Smooth muscle cell of the brain vasculature (primary cell): ENCODE measurements at regions not wholly inside any gene's neighbourhood (a gene's known extent, or its start where the extent isn't known, plus 50 kb on each side); places are given as distances from the start of the nearest gene placed in this dataset.

ENCODE experiments used
- DNase-seq: peaks from one replicate; pipeline ENCODE4 v3.0.0-alpha.2; 2012; ENCODE audit warnings: low read depth, low spot score

DNA sequence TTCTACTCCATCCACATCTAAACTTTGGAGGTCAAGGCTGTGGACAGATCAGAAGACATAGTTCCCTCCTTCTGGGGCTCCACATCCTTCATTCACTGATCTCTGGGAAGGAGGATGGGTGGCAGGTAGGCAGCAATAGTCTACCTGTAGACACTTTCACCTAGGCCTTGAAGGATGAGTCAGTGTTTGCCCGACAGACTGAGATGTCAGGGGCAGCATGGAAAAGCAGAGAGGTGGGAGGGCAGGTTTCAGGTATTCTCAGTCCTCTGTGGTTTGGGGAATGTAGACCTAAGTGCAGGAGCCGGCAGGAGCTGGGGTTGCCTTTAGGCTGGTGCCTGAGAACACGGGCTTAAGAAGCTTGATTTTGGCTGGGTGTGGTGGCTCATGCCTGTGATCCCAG lies 171.9 kb upstream of the ZNF267 start:
- DNase-seq = no peak

GRCh38 chr16:31702796-31703195 lies 170.8 kb upstream of the ZNF267 start:
- no peak for DNase-seq

GRCh38 chr16:31703526-31704128 lies 170.0 kb upstream of the ZNF267 start:
- DNase-seq = no peak

- DNase-seq = no peak
Measured at GRCh38 chr16:31704138-31704537, 169.5 kb upstream of the ZNF267 start.

- DNase-seq = no peak
Measured at GRCh38 chr16:31705371-31705770, 168.2 kb upstream of the ZNF267 start.

DNA sequence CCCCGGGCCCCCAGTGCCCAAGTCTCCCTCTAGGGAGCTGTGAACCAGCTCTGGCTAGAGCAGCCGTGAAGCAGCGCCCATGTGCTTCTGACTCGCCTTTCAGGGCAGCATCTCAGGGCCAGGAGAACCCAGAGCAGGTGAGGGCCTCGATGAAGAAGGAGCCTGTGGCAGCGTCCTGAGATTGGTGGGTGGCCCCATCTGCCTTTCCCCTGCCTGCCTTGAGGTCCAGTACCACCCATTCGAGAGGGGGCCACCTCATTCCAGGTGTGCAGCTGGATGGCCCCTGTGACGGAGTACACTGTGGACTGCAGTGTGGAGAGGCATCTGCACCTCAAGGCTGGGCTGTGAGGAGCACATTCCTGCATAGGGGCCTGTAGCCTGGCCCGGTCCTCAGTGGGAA lies 167.3 kb upstream of the ZNF267 start:
- no peak for DNase-seq

DNA sequence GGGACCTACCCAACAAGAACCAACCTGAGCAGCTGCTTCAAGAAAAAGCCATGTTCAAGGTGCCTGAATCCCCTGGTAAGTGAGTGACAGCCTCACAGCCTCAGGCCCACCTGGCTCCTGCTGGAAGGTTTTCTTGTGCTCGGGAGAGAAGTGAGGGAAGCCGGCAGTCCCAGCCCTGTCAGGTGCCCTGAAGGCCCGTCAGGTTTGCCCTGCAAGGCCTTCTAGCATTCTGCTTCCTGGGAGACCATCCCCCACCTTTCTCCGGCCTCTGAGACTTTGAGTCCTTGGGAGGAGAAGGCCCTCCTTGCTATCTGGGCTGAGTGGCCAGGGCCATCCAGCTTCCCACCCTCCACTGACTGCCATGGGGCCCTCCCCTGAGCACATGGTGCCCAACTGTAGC lies 166.7 kb upstream of the ZNF267 start:
- no peak for DNase-seq

GRCh38 chr16:31707743-31708335 lies 165.8 kb upstream of the ZNF267 start:
- DNase-seq = no peak

GRCh38 chr16:31708348-31708747 lies 165.3 kb upstream of the ZNF267 start:
- DNase-seq = no peak

GRCh38 chr16:31709181-31709580 lies 164.4 kb upstream of the ZNF267 start:
- DNase-seq = no peak

GRCh38 chr16:31710134-31710533 lies 163.5 kb upstream of the ZNF267 start:
- DNase-seq = no peak

- no peak for DNase-seq
Measured at GRCh38 chr16:31710880-31711279, 162.7 kb upstream of the ZNF267 start.

- no peak for DNase-seq
Measured at GRCh38 chr16:31711344-31711845, 162.2 kb upstream of the ZNF267 start.

- no peak for DNase-seq
Measured at GRCh38 chr16:31712064-31712540, 161.5 kb upstream of the ZNF267 start.

DNA sequence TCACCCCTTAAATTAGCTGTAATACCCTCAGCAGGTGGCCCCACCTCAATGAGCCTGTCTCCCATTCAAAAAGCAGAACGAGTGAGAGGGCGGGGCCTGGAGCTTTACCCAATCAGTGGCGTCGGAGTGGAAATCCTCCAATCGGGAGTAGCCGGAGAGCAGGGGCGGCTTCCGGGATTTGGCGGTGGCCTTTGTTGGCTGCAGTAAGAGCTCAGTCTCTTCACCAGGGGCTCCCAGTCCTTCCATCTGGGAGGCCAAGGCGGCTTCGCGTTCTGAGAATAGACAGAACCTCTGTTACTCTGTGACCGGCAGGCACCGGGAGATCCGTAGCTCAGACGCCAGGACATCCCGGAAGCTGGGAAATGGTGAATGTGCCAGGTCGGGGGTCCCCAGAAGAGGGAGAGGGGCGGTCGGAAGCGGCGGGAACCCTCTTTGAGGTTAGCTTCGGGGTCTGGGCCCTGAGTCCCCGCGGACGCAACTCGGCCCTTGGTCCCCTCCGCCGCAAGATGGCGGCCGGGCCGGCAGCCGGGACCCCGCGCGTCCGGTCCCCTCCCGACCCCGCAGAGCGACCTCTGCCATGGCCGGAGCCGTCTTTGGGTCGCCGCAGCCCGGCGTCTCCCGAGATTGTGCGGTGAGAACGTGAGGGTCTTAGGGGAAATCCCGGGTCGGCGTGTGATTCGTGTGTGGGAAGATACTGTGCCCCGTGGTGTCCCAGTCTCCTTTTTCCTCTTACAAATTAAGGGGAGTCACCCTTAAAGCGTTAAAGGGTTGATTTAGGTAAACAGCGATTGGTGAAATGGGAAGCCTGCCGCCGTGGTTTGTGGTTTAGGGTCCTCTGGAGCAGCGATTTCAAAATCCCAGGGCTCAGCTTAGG lies 160.3 kb upstream of the ZNF267 start:
- DNase-seq = peak; percentile 77

DNA sequence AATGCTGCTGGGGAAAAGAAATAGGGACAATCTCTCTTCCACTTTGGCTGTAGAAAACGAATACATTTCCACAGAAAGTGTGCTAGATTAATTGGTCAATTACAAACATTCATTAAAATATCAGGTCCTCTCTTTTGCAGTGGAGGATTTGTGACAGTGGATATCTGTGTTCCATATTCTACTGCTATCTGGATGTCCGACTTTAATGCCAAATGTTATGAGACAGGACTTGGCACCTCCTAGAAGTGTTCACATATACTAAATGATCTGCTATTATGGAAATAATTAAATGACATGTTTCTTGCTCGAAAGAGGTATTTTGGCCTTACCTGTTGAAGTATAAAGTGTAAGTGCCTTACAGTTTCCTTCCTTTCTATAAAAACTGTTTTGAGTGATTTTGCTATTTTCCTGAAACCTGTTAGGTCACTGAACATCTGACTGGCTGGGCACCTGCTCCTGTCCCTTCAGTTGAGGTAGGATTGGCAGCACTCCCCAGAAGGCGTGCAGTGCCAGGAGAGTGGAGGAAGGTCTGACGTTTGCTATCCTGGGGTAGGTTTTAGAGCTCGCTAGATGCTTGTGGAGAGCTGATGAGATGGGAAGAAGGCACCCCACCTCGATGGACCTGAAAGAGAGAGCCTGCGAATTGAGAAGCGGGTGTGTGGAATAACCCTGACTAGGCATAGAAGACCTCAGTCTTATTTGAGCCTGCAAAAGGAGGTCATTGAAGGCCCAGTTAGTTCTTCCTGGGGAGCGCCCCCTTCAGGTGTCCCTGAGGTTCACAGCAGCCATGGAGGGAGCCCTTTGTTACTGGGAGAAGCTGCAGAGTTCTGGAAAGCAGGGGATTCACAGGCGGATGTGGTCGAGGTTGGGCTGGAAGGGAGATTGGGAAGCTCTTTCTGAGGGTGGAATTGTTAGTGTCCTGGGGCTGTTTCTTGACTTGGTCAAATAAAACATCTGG lies 159.4 kb upstream of the ZNF267 start:
- no peak for DNase-seq

DNA sequence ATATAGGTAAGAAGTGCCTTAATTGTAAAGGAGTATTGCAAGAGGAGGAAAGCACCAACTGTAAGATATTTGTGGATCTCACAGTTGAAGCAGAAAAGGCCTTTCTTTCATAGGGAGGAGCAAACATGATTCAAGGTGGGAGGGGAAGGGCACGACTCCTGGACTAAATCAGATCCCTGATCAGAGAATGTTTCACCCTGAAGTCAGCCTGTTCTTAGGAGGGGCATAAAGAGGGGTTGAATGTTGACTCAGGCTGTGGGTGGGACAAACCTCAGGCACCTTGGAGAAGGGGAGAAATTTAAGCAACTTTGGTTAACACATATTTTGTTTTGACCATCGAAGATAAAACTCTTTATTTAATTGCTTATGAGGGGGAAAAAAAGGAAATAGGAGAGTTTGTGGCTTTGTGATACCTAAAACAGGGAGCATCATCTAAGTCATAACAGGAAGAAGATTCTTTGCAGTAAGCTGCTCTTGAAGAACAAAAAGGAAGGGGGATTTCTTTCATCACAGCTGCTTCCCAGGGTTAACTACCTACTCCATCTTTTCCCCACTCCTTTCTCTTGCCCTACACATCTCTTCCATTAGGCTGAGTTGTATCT lies 158.6 kb upstream of the ZNF267 start:
- no peak for DNase-seq

GRCh38 chr16:31715915-31716314 lies 157.7 kb upstream of the ZNF267 start:
- DNase-seq = no peak

DNA sequence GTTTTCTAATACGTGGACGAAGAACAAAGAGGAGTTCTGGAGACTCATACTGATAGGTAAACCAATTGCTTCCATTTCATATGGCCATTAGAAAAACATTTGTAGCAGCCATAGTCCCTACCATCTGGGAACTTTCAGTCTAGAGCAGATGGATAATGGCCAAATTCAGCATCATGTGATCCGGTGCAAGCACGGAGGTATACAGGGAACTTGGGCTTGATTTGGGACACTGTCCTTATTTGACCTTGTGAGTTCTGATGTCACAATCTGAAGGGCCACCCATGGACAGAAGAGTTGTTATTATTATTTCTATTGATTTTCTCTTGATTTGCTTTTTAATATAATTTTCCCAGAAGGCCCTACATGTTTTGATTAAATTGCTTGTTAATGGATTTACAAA lies 154.6 kb upstream of the ZNF267 start:
- no peak for DNase-seq

DNA sequence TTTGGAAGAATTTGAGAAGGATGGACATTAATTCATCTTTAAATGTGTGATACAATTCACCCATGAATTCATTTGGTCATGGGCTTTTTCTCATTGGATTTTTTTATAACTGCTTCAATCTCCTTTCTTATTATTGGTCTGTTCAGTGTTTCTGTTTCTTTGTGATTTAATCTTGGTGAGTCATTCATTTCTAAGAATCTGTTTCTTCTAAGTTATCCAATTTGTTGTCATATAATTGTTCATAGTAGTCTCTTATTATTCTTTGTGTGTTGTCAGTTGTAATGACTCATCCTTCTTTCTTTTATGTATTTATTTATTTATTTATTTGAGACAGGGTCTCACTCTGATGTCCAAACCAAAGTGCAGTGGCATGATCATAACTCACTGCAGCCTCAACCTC lies 146.1 kb upstream of the ZNF267 start:
- no peak for DNase-seq

GRCh38 chr16:31734265-31734664 lies 139.3 kb upstream of the ZNF267 start:
- DNase-seq = no peak
